PFSK-1 (cell line): ENCODE measurements at regions not wholly inside any gene's neighbourhood (a gene's known extent, or its start where the extent isn't known, plus 50 kb on each side); places are given as distances from the start of the nearest gene placed in this dataset.

Experiments
- POLR2AphosphoS5 ChIP-seq: IDR thresholded peaks from 2 replicates; pipeline ENCODE4 v1.6.1; 2012; ENCODE audit warnings: low read depth, mild to moderate bottlenecking, control low read depth, low read length, moderate library complexity
- SIN3A ChIP-seq: IDR thresholded peaks from 2 replicates; pipeline ENCODE4 v1.6.1; 2012; ENCODE audit warnings: mild to moderate bottlenecking, low read length, moderate library complexity, borderline replicate concordance; ENCODE audit not compliant: insufficient read depth
- TAF1 ChIP-seq: IDR thresholded peaks from 2 replicates; pipeline ENCODE4 v1.6.1; 2012; ENCODE audit warnings: low read length, control low read depth, borderline replicate concordance; ENCODE audit not compliant: insufficient read depth

DNA sequence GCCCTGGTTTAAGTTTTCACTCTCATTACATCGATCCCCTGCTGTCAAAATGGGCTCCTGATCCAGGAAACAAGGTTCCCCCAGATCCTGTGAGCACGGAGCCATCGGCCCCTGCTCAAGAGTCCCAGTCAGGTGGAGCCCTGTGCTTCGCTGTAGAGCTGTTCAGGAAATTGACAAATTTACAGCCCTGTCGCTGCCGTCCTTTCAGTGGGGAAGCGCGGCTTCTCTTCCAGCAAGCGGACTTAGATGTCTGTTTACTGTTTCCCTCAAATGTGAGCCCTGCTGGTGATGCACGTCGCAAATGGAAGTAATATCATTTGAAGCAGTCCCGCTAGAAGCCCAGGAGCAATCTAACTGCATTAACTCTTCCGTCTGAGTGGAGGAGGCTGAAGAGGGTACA lies 760.9 kb upstream of the WWC1 start:
- TF ChIP-seq SIN3A = no peak
- no peak for TF ChIP-seq POLR2AphosphoS5
- no peak for TF ChIP-seq TAF1
